Endothelial cell of umbilical vein (primary cell): ENCODE measurements at regions not wholly inside any gene's neighbourhood (a gene's known extent, or its start where the extent isn't known, plus 50 kb on each side); places are given as distances from the start of the nearest gene placed in this dataset.

Source experiments
- BruUV-seq: library from RNA; stranded (reverse); fragments of 400-500 nt; replicated peaks from 2 replicates; lab custom pipeline; 2021; lab: Mats Ljungman, UMichigan
- CTCF ChIA-PET: fragments of 300-600, 350-600 bp; sonication (Branson Sonifier 250); formaldehyde crosslinking; loops from one replicate; lab custom pipeline; 2021; ENCODE audit warnings: antibody characterized with exemption, inconsistent platforms; lab: Charles Lee
- POLR2A ChIA-PET: fragments of 300-600, 350-600 bp; sonication (Branson Sonifier 250); formaldehyde crosslinking; loops from one replicate; lab custom pipeline; 2021; ENCODE audit warnings: antibody characterized with exemption, inconsistent platforms; lab: Charles Lee
- DNase-seq: peaks from one replicate; pipeline ENCODE4 v3.0.0-alpha.2; 2011; ENCODE audit warnings: low read depth, low spot score
- FAIRE-seq: peaks from 2 replicates; lab custom pipeline; 2011; peaks lifted over from hg19 to GRCh38; lab: Jason Lieb, UNC
- H2AFZ ChIP-seq: 2 replicates; pipeline ENCODE4 v1.6.0; 2012; ENCODE audit warnings: low read depth, low read length, control low read depth, inconsistent platforms
- H3K27ac ChIP-seq: 2 replicates; pipeline ENCODE4 v1.5.1; 2011; ENCODE audit warnings: low read depth, mild to moderate bottlenecking, control low read depth, low read length, moderate library complexity; ENCODE audit not compliant: insufficient read depth
- H3K27me3 ChIP-seq, 2 experiments: 2 replicates each; pipeline versions ENCODE4 v1.6.0 to v1.6.1; 2011; ENCODE audit warnings: low read length in 2 of 2, mixed read lengths in 1 of 2; ENCODE audit not compliant: control insufficient read depth in 2 of 2, insufficient read depth in 2 of 2
- H3K36me3 ChIP-seq, 2 experiments: 2 replicates in 1 of 2; 3 replicates in 1 of 2; pipeline ENCODE4 v1.5.1; 2011; ENCODE audit warnings: low read length in 2 of 2, mild to moderate bottlenecking in 1 of 2, moderate library complexity in 1 of 2; ENCODE audit not compliant: control insufficient read depth in 2 of 2, insufficient read depth in 2 of 2; ENCODE audit errors: extremely low read depth in 1 of 2
- H3K4me1 ChIP-seq: 3 replicates; pipeline ENCODE4 v1.5.1; 2011; ENCODE audit warnings: mild to moderate bottlenecking, low read length; ENCODE audit not compliant: control insufficient read depth, insufficient read depth; ENCODE audit errors: extremely low read depth
- H3K4me2 ChIP-seq: 2 replicates; pipeline ENCODE4 v1.6.1; 2011; ENCODE audit warnings: low read length, control low read depth, mixed read lengths; ENCODE audit not compliant: insufficient read depth
- H3K4me3 ChIP-seq, 3 experiments: fragments of 200-600 bp in 1 of 3; sonication (generic), shearing (Covaris generic) in 1 of 3; replicated peaks in 1 of 3; 2 replicates each; pipeline ENCODE4 v1.5.1; 2011 to 2016; ENCODE audit warnings: control low read depth in 3 of 3, low read length in 3 of 3, mild to moderate bottlenecking in 2 of 3, inconsistent platforms in 1 of 3, low read depth in 1 of 3, moderate library complexity in 1 of 3; ENCODE audit not compliant: insufficient read depth in 1 of 3
- H3K79me2 ChIP-seq: 2 replicates; pipeline ENCODE4 v1.6.0; 2012; ENCODE audit warnings: low read length, inconsistent platforms; ENCODE audit not compliant: control insufficient read depth, insufficient read depth
- H3K9ac ChIP-seq: replicated peaks from 2 replicates; pipeline ENCODE3; 2011; ENCODE audit warnings: low read length, control low read depth; ENCODE audit not compliant: insufficient read depth; ENCODE audit errors: extremely low read depth
- H3K9me1 ChIP-seq: replicated peaks from 3 replicates; pipeline ENCODE4 v1.6.0; 2011; ENCODE audit warnings: mild to moderate bottlenecking, low read length; ENCODE audit not compliant: control insufficient read depth, insufficient read depth; ENCODE audit errors: extremely low read depth
- H3K9me3 ChIP-seq: replicated peaks from 2 replicates; pipeline ENCODE4 v1.5.1; 2012; ENCODE audit warnings: low read length, inconsistent platforms; ENCODE audit not compliant: control insufficient read depth, insufficient read depth
- H4K20me1 ChIP-seq: replicated peaks from 2 replicates; pipeline ENCODE3; 2011; ENCODE audit warnings: mild to moderate bottlenecking, low read length; ENCODE audit not compliant: control insufficient read depth, insufficient read depth; ENCODE audit errors: extremely low read depth
- EZH2 ChIP-seq: IDR thresholded peaks from 2 replicates; pipeline ENCODE4 v1.6.1; 2012; ENCODE audit warnings: borderline replicate concordance, low read depth, mild to moderate bottlenecking, moderate library complexity, low read length, inconsistent platforms; ENCODE audit not compliant: severe bottlenecking
- FOS ChIP-seq: IDR thresholded peaks from 2 replicates; pipeline ENCODE4 v1.6.1; 2011; ENCODE audit warnings: mild to moderate bottlenecking, low read length, moderate library complexity, borderline replicate concordance; ENCODE audit not compliant: insufficient read depth
- GATA2 ChIP-seq: IDR thresholded peaks from 2 replicates; pipeline ENCODE4 v1.7.0; 2011; ENCODE audit warnings: low read depth, mild to moderate bottlenecking, moderate library complexity, mixed read lengths, low read length; ENCODE audit not compliant: insufficient read length, insufficient read depth
- JUN ChIP-seq: IDR thresholded peaks from 2 replicates; pipeline ENCODE4 v1.6.1; 2011; ENCODE audit warnings: borderline replicate concordance, low read depth; ENCODE audit not compliant: insufficient read length, insufficient read depth
- MYC ChIP-seq: IDR thresholded peaks from one replicate; pipeline ENCODE4 v1.6.1; 2011; ENCODE audit warnings: mild to moderate bottlenecking, low read depth, low read length
- POLR2A ChIP-seq: IDR thresholded peaks from 2 replicates; pipeline ENCODE4 v1.6.1; 2012; ENCODE audit warnings: low read depth, mild to moderate bottlenecking, control low read depth, low read length
- POLR2AphosphoS5 ChIP-seq: IDR thresholded peaks from 2 replicates; pipeline ENCODE4 v1.6.1; 2012; ENCODE audit warnings: low read depth, mild to moderate bottlenecking, control low read depth, low read length, moderate library complexity; ENCODE audit not compliant: insufficient read depth
- dilution Hi-C: fragments of 300-500 bp; cut with MboI; formaldehyde crosslinking; loops from one replicate; pipeline ENCODE4 v1.15.0; 2019; ENCODE audit warnings: low sequenced_read_pairs; ENCODE audit not compliant: extremely low pct_ligation_motif_present
- intact Hi-C: fragments of 100-400 bp; cut with micrococcal nuclease; formaldehyde crosslinking; loops from one replicate; pipeline ENCODE4 v1.10.0; 2022
- TF ChIP-seq, protein P1 (sequence below), 2 donors: IDR thresholded peaks; 1 replicate in 1 of 2; 2 replicates in 1 of 2; pipeline ENCODE4 v1.5.1; 2011; ENCODE audit warnings: low read length in 2 of 2, mild to moderate bottlenecking in 2 of 2, moderate library complexity in 2 of 2, control low read depth in 1 of 2, inconsistent platforms in 1 of 2, low read depth in 1 of 2; ENCODE audit not compliant: insufficient read depth in 1 of 2; ENCODE audit errors: extremely low read depth in 1 of 2
- TF ChIP-seq, protein P2 (sequence below): IDR thresholded peaks from 2 replicates; pipeline ENCODE4 v1.6.1; 2011; ENCODE audit not compliant: insufficient read depth, insufficient read length

DNA sequence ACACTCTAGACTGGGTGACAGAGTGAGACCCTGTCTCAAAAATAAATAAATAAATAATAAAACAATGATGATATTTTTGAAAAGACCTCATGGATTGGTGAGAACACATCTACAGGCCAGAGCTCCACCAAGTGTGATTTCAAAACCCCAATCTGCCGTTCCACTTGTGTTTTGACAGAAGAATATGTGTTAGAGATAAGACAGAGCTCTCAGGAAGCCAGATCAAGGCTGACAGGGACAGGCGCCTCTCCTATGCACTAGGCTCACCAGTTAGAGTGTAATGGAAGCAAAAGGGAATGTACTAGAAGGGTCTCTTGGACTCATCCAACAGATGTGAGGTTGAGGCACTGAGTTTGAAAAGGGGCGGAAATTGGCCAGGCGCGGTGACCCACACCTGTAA, 110.7 kb upstream of the ERRFI1 start:
- H3K4me2 ChIP-seq = no peak overlapping the region
- no peak overlapping the region for H3K4me3 ChIP-seq
- intact Hi-C loops = loop anchor here (1.0 to 5.0 kb wide), 4 partner anchors 39 to 109 kb away; partner anchors contain the start of gene ERRFI1
- no peaks in the 10 kb centered on the region for H3K9me1 ChIP-seq
- no TSS peak for BruUV-seq
- peak overlapping the region; percentile 19 for H3K9ac ChIP-seq
- ChIA-PET CTCF (interaction anchor here (1.2 to 4.1 kb wide), 7 partner anchors 15 to 177 kb away, joined by 3 to 22 read pairs (median 7); no protein-coding TSS in a partner anchor), POLR2A (interaction anchor here (0.8 to 1.0 kb wide), 2 partner anchors 14 to 42 kb away, joined by 3 read pairs; no protein-coding TSS in a partner anchor)
- H3K4me1 ChIP-seq = peaks cover 39% of the 10 kb centered on the region
- H3K9me3 ChIP-seq = no peaks in the 10 kb centered on the region
- no peak overlapping the region for H2AFZ ChIP-seq
- peak overlapping the region; percentile 81 for H3K27ac ChIP-seq
- no peak for TF ChIP-seq POLR2A
- TF ChIP-seq POLR2AphosphoS5 = no peak
- no peak for TF ChIP-seq MYC
- no peak for TF ChIP-seq FOS
- no peak for TF ChIP-seq EZH2
- TF ChIP-seq GATA2 = no peak
- TF ChIP-seq, protein P1, sequence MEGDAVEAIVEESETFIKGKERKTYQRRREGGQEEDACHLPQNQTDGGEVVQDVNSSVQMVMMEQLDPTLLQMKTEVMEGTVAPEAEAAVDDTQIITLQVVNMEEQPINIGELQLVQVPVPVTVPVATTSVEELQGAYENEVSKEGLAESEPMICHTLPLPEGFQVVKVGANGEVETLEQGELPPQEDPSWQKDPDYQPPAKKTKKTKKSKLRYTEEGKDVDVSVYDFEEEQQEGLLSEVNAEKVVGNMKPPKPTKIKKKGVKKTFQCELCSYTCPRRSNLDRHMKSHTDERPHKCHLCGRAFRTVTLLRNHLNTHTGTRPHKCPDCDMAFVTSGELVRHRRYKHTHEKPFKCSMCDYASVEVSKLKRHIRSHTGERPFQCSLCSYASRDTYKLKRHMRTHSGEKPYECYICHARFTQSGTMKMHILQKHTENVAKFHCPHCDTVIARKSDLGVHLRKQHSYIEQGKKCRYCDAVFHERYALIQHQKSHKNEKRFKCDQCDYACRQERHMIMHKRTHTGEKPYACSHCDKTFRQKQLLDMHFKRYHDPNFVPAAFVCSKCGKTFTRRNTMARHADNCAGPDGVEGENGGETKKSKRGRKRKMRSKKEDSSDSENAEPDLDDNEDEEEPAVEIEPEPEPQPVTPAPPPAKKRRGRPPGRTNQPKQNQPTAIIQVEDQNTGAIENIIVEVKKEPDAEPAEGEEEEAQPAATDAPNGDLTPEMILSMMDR (IDR thresholded peaks at IDR 0.05; ENCODE audit: extremely low read depth in 1 of 2, insufficient read depth in 1 of 2, low read depth in 1 of 2, low read length in 2 of 2) = no peak
- TF ChIP-seq, protein P2, sequence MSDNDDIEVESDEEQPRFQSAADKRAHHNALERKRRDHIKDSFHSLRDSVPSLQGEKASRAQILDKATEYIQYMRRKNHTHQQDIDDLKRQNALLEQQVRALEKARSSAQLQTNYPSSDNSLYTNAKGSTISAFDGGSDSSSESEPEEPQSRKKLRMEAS = no peak
- TF ChIP-seq JUN = no peak
- H4K20me1 ChIP-seq = no peaks in the 10 kb centered on the region
- H3K79me2 ChIP-seq = no peaks in the 10 kb centered on the region
- H3K36me3 ChIP-seq = no peaks in the 10 kb centered on the region
- dilution Hi-C loops = no loop called here
- DNase-seq = no peak
- FAIRE-seq = no peak
- no peaks in the 10 kb centered on the region for H3K27me3 ChIP-seq
